HG02642 (cell line): ENCODE measurements at regions not wholly inside any gene's neighbourhood (a gene's known extent, or its start where the extent isn't known, plus 50 kb on each side); places are given as distances from the start of the nearest gene placed in this dataset.
A peak's percentile ranks its signal among the peaks of the same experiment; 100 is the strongest.

Source experiments
- ATAC-seq: cut with Tn5 transposase; IDR thresholded peaks from one replicate; pipeline ENCODE4 v1.9.1; 2021; ENCODE audit warnings: mild to moderate bottlenecking; ENCODE audit not compliant: unreplicated experiment, poor library complexity

GRCh38 chr2:225340923-225341322 lies 58.6 kb upstream of the NYAP2 start:
- ATAC-seq = no peak

- ATAC-seq = no peak
These were observed 62.3 kb upstream of the NYAP2 start for GRCh38 chr2:225337183-225337582.

- ATAC-seq = no peak
These were observed 65.0 kb upstream of the NYAP2 start for GRCh38 chr2:225334514-225334913.

GRCh38 chr2:225328192-225328591 lies 71.3 kb upstream of the NYAP2 start:
- ATAC-seq = no peak

- no peak for ATAC-seq
These were observed 72.5 kb upstream of the NYAP2 start for GRCh38 chr2:225326969-225327368.

GRCh38 chr2:225319872-225320271 lies 79.6 kb upstream of the NYAP2 start:
- no peak for ATAC-seq

- ATAC-seq = no peak
These were observed 81.1 kb upstream of the NYAP2 start for GRCh38 chr2:225318440-225318839.

- ATAC-seq = no peak
These were observed 82.3 kb upstream of the NYAP2 start for GRCh38 chr2:225317186-225317585.

GRCh38 chr2:225310745-225311144 lies 88.8 kb upstream of the NYAP2 start:
- no peak for ATAC-seq

GRCh38 chr2:225309516-225309915 lies 90.0 kb upstream of the NYAP2 start:
- no peak for ATAC-seq

- no peak for ATAC-seq
These were observed 102.6 kb upstream of the NYAP2 start for GRCh38 chr2:225296951-225297350.

- ATAC-seq = no peak
These were observed 104.4 kb upstream of the NYAP2 start for GRCh38 chr2:225295102-225295501.

- no peak for ATAC-seq
These were observed 105.9 kb upstream of the NYAP2 start for GRCh38 chr2:225293638-225294037.

- ATAC-seq = no peak
These were observed 108.6 kb upstream of the NYAP2 start for GRCh38 chr2:225290757-225291400.

- ATAC-seq = no peak
These were observed 109.9 kb upstream of the NYAP2 start for GRCh38 chr2:225289659-225290058.

GRCh38 chr2:225288986-225289385 lies 110.5 kb upstream of the NYAP2 start:
- no peak for ATAC-seq

- peak; percentile 88 for ATAC-seq
These were observed 116.4 kb upstream of the NYAP2 start for GRCh38 chr2:225282858-225283710.

GRCh38 chr2:225276207-225276606 lies 123.3 kb upstream of the NYAP2 start:
- ATAC-seq = peak; percentile 88

- no peak for ATAC-seq
These were observed 124.1 kb upstream of the NYAP2 start for GRCh38 chr2:225275443-225275842.

- no peak for ATAC-seq
These were observed 124.8 kb upstream of the NYAP2 start for GRCh38 chr2:225274751-225275150.

- ATAC-seq = no peak
These were observed 127.3 kb upstream of the NYAP2 start for GRCh38 chr2:225272173-225272572.

GRCh38 chr2:225270861-225271260 lies 128.6 kb upstream of the NYAP2 start:
- ATAC-seq = peak; percentile 100
